PC-3 (cell line): ENCODE measurements at regions not wholly inside any gene's neighbourhood (a gene's known extent, or its start where the extent isn't known, plus 50 kb on each side); places are given as distances from the start of the nearest gene placed in this dataset.

Experiments
- EZH2 ChIP-seq: fragments of 300-600 bp; sonication (generic); IDR thresholded peaks from one replicate; pipeline ENCODE4 v1.6.1; 2017; ENCODE audit warnings: antibody characterized with exemption, mild to moderate bottlenecking, low read length; ENCODE audit not compliant: unreplicated experiment
- EZH2phosphoT487 ChIP-seq: fragments of 300-600 bp; sonication (generic); IDR thresholded peaks from 2 replicates; pipeline ENCODE4 v1.6.1; 2018; ENCODE audit warnings: mild to moderate bottlenecking, antibody characterized with exemption, low read length, borderline replicate concordance
- TF ChIP-seq, protein P1 (sequence below): fragments of 300-600 bp; sonication (generic); conservative IDR thresholded peaks from 2 replicates; pipeline ENCODE4 v1.5.1; 2017; ENCODE audit warnings: antibody characterized with exemption, low read depth, mild to moderate bottlenecking, low read length

DNA sequence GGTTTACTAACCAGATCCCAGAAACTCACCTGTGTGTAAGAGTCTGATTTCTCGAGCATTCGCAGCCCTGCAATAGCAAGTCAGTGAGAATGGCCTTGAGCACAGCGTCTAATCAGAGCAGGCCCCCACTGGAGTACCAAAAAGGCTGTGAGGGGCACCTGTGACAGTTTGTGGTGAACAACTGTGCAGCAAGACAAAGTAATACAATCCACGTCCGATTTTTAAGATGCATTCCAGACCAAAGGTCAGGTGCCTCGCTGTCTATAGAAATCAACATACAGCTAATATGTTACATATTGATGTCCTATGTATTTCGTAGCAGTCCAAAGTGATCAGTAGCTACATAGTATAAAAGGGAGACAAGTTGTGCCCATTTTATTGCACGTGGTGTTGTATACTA lies 55.7 kb upstream of the BOD1 start:
- TF ChIP-seq, protein P1, sequence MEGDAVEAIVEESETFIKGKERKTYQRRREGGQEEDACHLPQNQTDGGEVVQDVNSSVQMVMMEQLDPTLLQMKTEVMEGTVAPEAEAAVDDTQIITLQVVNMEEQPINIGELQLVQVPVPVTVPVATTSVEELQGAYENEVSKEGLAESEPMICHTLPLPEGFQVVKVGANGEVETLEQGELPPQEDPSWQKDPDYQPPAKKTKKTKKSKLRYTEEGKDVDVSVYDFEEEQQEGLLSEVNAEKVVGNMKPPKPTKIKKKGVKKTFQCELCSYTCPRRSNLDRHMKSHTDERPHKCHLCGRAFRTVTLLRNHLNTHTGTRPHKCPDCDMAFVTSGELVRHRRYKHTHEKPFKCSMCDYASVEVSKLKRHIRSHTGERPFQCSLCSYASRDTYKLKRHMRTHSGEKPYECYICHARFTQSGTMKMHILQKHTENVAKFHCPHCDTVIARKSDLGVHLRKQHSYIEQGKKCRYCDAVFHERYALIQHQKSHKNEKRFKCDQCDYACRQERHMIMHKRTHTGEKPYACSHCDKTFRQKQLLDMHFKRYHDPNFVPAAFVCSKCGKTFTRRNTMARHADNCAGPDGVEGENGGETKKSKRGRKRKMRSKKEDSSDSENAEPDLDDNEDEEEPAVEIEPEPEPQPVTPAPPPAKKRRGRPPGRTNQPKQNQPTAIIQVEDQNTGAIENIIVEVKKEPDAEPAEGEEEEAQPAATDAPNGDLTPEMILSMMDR = no peak
- TF ChIP-seq EZH2 (no peak), EZH2phosphoT487 (no peak)
